IMR-90 (cell line): ENCODE measurements at regions not wholly inside any gene's neighbourhood (a gene's known extent, or its start where the extent isn't known, plus 50 kb on each side); places are given as distances from the start of the nearest gene placed in this dataset.

Experiments
- ATAC-seq: fragments of 200-7000 bp; cut with Tn5 transposase; 2 replicates; pipeline ENCODE4 v1.9.1; 2020; ENCODE audit warnings: low read depth, mild to moderate bottlenecking, moderate library complexity
- BruUV-seq: library from RNA; stranded (reverse); fragments of 400-500 nt; replicated peaks from 2 replicates; lab custom pipeline; 2021; lab: Mats Ljungman, UMichigan
- CTCF ChIA-PET: fragments of 300-600 bp; formaldehyde crosslinking; extraction: SDS; loops from one replicate; lab custom pipeline; 2021; ENCODE audit warnings: antibody characterized with exemption; lab: Yijun Ruan, JAX
- POLR2A ChIA-PET: fragments of 300-600 bp; sonication (Branson Sonifier 250); formaldehyde crosslinking; loops from one replicate; lab custom pipeline; 2022; ENCODE audit warnings: antibody characterized with exemption; ENCODE audit not compliant: unreplicated experiment; lab: Charles Lee
- DNase-seq: peaks from one replicate; pipeline ENCODE4 v3.0.0; 2013
- H2AFZ ChIP-seq: replicated peaks from 2 replicates; pipeline ENCODE3; 2013; ENCODE audit warnings: low read length, mild to moderate bottlenecking; ENCODE audit not compliant: poor library complexity
- H2AK5ac ChIP-seq: 2 replicates; pipeline ENCODE4 v1.6.1; 2013; ENCODE audit warnings: low read depth, low read length, inconsistent platforms
- H2AK9ac ChIP-seq: replicated peaks from 2 replicates; pipeline ENCODE3; 2013; ENCODE audit warnings: mild to moderate bottlenecking, low read depth, low read length, moderate library complexity; ENCODE audit not compliant: poor library complexity
- H2BK120ac ChIP-seq: 2 replicates; pipeline ENCODE4 v1.6.1; 2013; ENCODE audit warnings: low read depth, low read length, inconsistent platforms
- H2BK15ac ChIP-seq: 3 replicates; pipeline ENCODE4 v1.6.1; 2013; ENCODE audit warnings: low read depth, low read length, inconsistent platforms
- H2BK20ac ChIP-seq: 2 replicates; pipeline ENCODE4 v1.6.1; 2013; ENCODE audit warnings: low read depth, mild to moderate bottlenecking, inconsistent platforms, low read length, moderate library complexity
- H2BK5ac ChIP-seq: 2 replicates; pipeline ENCODE4 v1.6.1; 2013; ENCODE audit warnings: mild to moderate bottlenecking, low read depth, low read length, inconsistent platforms; ENCODE audit not compliant: poor library complexity, severe bottlenecking
- H3K14ac ChIP-seq: replicated peaks from 2 replicates; pipeline ENCODE4 v1.6.1; 2013; ENCODE audit warnings: low read depth, low read length, inconsistent platforms
- H3K18ac ChIP-seq: 2 replicates; pipeline ENCODE4 v1.6.1; 2013; ENCODE audit warnings: low read depth, low read length, control low read depth
- H3K23ac ChIP-seq: 2 replicates; pipeline ENCODE4 v1.6.1; 2013; ENCODE audit warnings: low read depth, low read length, inconsistent platforms
- H3K27ac ChIP-seq: 2 replicates; pipeline ENCODE4 v1.5.1; 2013; ENCODE audit warnings: mild to moderate bottlenecking, control low read depth, low read length; ENCODE audit not compliant: insufficient read depth
- H3K27me3 ChIP-seq: 2 replicates; pipeline ENCODE4 v1.6.1; 2013; ENCODE audit warnings: low read length; ENCODE audit not compliant: control insufficient read depth, insufficient read depth
- H3K36me3 ChIP-seq: 2 replicates; pipeline ENCODE4 v1.6.1; 2013; ENCODE audit warnings: low read length, mixed read lengths; ENCODE audit not compliant: control insufficient read depth, insufficient read depth
- H3K4ac ChIP-seq: 2 replicates; pipeline ENCODE4 v1.6.1; 2013; ENCODE audit warnings: low read depth, low read length, inconsistent platforms
- H3K4me1 ChIP-seq: 2 replicates; pipeline ENCODE4 v1.6.1; 2013; ENCODE audit warnings: low read length, mixed read lengths; ENCODE audit not compliant: control insufficient read depth, insufficient read depth
- H3K4me2 ChIP-seq: 2 replicates; pipeline ENCODE4 v1.6.1; 2013; ENCODE audit warnings: low read depth, mild to moderate bottlenecking, control low read depth, low read length, moderate library complexity
- H3K4me3 ChIP-seq: 2 replicates; pipeline ENCODE4 v1.5.1; 2013; ENCODE audit warnings: low read depth, mild to moderate bottlenecking, control low read depth, low read length, moderate library complexity; ENCODE audit not compliant: insufficient read depth
- H3K56ac ChIP-seq: 2 replicates; pipeline ENCODE4 v1.6.1; 2013; ENCODE audit warnings: low read length, inconsistent platforms; ENCODE audit not compliant: insufficient read depth; ENCODE audit errors: extremely low read depth
- H3K79me1 ChIP-seq, 2 experiments: 2 replicates each; pipeline ENCODE4 v1.6.1; 2013; ENCODE audit warnings: low read length in 2 of 2, inconsistent platforms in 1 of 2, low read depth in 1 of 2
- H3K9ac ChIP-seq: 2 replicates; pipeline ENCODE4 v1.6.1; 2013; ENCODE audit warnings: low read depth, low read length, control low read depth
- H3K9me1 ChIP-seq: 2 replicates; pipeline ENCODE4 v1.6.1; 2013; ENCODE audit warnings: low read length, inconsistent platforms; ENCODE audit not compliant: insufficient read depth
- H3K9me3 ChIP-seq: 2 replicates; pipeline ENCODE4 v1.6.1; 2013; ENCODE audit warnings: low read length; ENCODE audit not compliant: control insufficient read depth, insufficient read depth
- H4K20me1 ChIP-seq: 2 replicates; pipeline ENCODE4 v1.6.1; 2013; ENCODE audit warnings: low read length, inconsistent platforms; ENCODE audit not compliant: insufficient read depth
- H4K5ac ChIP-seq: 2 replicates; pipeline ENCODE4 v1.6.1; 2013; ENCODE audit warnings: mild to moderate bottlenecking, low read depth, low read length, control low read depth
- H4K8ac ChIP-seq, 2 experiments: 2 replicates each; pipeline ENCODE4 v1.6.1; 2013; ENCODE audit warnings: low read depth in 2 of 2, low read length in 2 of 2, control low read depth in 1 of 2, inconsistent platforms in 1 of 2
- H4K91ac ChIP-seq: 2 replicates; pipeline ENCODE4 v1.6.1; 2013; ENCODE audit warnings: low read depth, low read length, inconsistent platforms; ENCODE audit not compliant: insufficient read depth
- CHD1 ChIP-seq: IDR thresholded peaks from 2 replicates; pipeline ENCODE4 v1.6.1; 2012; ENCODE audit warnings: low read depth, low read length, improper control_type of control experiment
- FOS ChIP-seq: fragments of 150-350 bp; IDR thresholded peaks from 2 replicates; pipeline ENCODE4 v1.6.1; 2016; ENCODE audit warnings: low read depth, low read length
- MXI1 ChIP-seq: IDR thresholded peaks from 2 replicates; pipeline ENCODE4 v1.6.1; 2012; ENCODE audit warnings: low read depth, mild to moderate bottlenecking, low read length, moderate library complexity, borderline replicate concordance
- SMC3 ChIP-seq: fragments of 150-350 bp; IDR thresholded peaks from 2 replicates; pipeline ENCODE4 v1.6.1; 2016; ENCODE audit warnings: low read depth, mild to moderate bottlenecking, antibody characterized with exemption, low read length, moderate library complexity
- WGBS, 2 experiments: methylation state at CpG; one replicate each; pipeline versions ENCODE4 v1.1.5 to v1.1.7; 2013; ENCODE audit warnings: missing lambda C conversion rate in 2 of 2; ENCODE audit not compliant: insufficient read length in 1 of 2; ENCODE audit errors: extremely low coverage in 2 of 2; 5-methylcytosine and 5-hydroxymethylcytosine counted together
- dilution Hi-C: fragments of 300-500 bp; cut with HindIII; formaldehyde crosslinking; loops from one replicate; pipeline ENCODE4 v1.14.3; 2018; ENCODE audit warnings: low sequenced_read_pairs; ENCODE audit not compliant: unreplicated experiment
- in situ Hi-C: fragments of 300-500 bp; cut with MboI; formaldehyde crosslinking; loops from 3 replicates; pipeline ENCODE4 v1.14.3; 2019; ENCODE audit warnings: low sequenced_read_pairs, inconsistent platforms, mixed read lengths
- intact Hi-C: fragments of 100-400 bp; cut with micrococcal nuclease; formaldehyde crosslinking; loops from 2 replicates; pipeline ENCODE4 v1.10.0; 2022
- TF ChIP-seq, protein P1 (sequence below): fragments of 150-350 bp; IDR thresholded peaks from 2 replicates; pipeline ENCODE4 v1.6.1; 2016; ENCODE audit warnings: low read depth, mild to moderate bottlenecking, low read length, moderate library complexity, borderline replicate concordance

DNA sequence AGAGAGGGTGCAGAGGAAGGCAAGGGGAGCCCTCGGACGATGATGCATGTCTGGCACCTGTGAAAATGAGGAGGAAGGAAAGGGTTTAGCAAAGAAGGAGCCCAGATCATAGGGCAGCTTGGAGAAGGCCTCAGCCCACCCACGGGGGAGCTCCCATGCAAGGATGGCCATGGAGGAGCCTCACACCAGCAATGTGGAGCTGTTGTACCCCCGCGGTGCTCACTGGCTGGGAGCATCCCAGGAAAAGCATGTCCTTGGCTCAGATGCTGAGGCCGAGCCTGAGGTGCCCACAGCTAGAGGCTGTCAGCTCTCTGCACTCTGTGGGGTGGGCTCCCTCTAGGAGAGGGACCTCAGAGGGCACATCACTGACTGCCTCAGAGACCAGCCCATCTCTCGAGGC is 622.6 kb downstream of the AACS start:
- no peak overlapping the region for H3K27ac ChIP-seq
- H3K4me3 ChIP-seq: no peak overlapping the region
- ATAC-seq (no peak), DNase-seq (no peak)
- H2BK20ac ChIP-seq: no peak overlapping the region
- no peak overlapping the region for H4K91ac ChIP-seq
- no TSS peak for BruUV-seq
- H2BK120ac ChIP-seq: no peak overlapping the region
- H3K9me3 ChIP-seq: peaks cover 47% of the 10 kb centered on the region
- H2AK9ac ChIP-seq: no peak overlapping the region
- H3K14ac ChIP-seq: no peak overlapping the region
- dilution Hi-C loops: no loop called here
- no peaks in the 10 kb centered on the region for H3K36me3 ChIP-seq
- H4K5ac ChIP-seq: no peak overlapping the region
- no peaks in the 10 kb centered on the region for H3K4me1 ChIP-seq
- H2AK5ac ChIP-seq: no peak overlapping the region
- in situ Hi-C loops: no loop called here
- H3K27me3 ChIP-seq: no peaks in the 10 kb centered on the region
- no peaks in the 10 kb centered on the region for H3K9me1 ChIP-seq
- intact Hi-C loops: no loop called here
- H4K20me1 ChIP-seq: no peaks in the 10 kb centered on the region
- H2BK15ac ChIP-seq: no peak overlapping the region
- H2AFZ ChIP-seq: no peak overlapping the region
- no peak overlapping the region for H3K56ac ChIP-seq
- no peak overlapping the region for H3K18ac ChIP-seq
- no peak overlapping the region for H3K23ac ChIP-seq
- CTCF ChIA-PET: no interaction called here
- no peak for TF ChIP-seq CHD1
- TF ChIP-seq SMC3: no peak
- TF ChIP-seq MXI1: no peak
- TF ChIP-seq, protein P1, sequence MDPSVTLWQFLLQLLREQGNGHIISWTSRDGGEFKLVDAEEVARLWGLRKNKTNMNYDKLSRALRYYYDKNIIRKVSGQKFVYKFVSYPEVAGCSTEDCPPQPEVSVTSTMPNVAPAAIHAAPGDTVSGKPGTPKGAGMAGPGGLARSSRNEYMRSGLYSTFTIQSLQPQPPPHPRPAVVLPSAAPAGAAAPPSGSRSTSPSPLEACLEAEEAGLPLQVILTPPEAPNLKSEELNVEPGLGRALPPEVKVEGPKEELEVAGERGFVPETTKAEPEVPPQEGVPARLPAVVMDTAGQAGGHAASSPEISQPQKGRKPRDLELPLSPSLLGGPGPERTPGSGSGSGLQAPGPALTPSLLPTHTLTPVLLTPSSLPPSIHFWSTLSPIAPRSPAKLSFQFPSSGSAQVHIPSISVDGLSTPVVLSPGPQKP: no peak
- no peak for TF ChIP-seq FOS
- H3K9ac ChIP-seq: no peak overlapping the region
- no peak overlapping the region for H3K4me2 ChIP-seq
- 36% methylated on average over 3 of the region's 7 CpGs; no CpG with 5 or more reads in 1 of the 2 experiments for WGBS, 2 experiments
- H3K4ac ChIP-seq: no peak overlapping the region
- POLR2A ChIA-PET: no interaction called here
- H4K8ac ChIP-seq: no peak overlapping the region
- no peak overlapping the region for H2BK5ac ChIP-seq
- H3K79me1 ChIP-seq: no peaks in the 10 kb centered on the region
